ENCODE measurements at regions not wholly inside any gene's neighbourhood (a gene's known extent, or its start where the extent isn't known, plus 50 kb on each side); places are given as distances from the start of the nearest gene placed in this dataset.

DNA sequence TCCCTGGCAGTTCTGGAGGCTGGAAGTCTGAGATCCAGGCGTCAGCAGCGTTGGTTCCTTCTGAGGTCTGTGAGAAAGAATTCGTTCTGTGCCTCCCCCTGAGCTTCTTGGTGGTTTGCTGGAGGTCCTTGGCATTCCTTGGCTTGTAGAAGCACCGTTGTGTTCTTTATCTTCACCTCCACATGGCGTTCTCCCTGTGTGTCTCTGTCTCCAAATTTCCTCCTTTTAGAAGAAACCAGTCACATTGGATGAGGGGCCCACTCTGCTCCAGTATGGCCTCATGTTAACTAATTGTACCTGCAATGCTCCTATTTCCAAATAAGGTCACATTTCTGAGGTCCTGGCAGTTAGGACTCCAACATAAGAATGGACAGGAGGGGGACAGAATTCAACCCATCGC lies 73.0 kb upstream of the BACH2 start:
- DNase-seq (ENCODE audit: low spot score), result no peak
- Histone ChIP-seq H3K27ac (ENCODE audit: low read depth, low read length, poor library complexity, severe bottlenecking) (no peak overlapping the region), H3K4me3 (ENCODE audit: low read depth, low read length, poor library complexity, severe bottlenecking) (no peak overlapping the region), H3K9me3 (ENCODE audit: low read depth, low read length, poor library complexity, severe bottlenecking) (peaks cover 5% of the 10 kb centered on the region), H3K27me3 (replicated peaks; ENCODE audit: insufficient read depth, low read depth, low read length, poor library complexity) (no peaks in the 10 kb centered on the region), H3K36me3 (ENCODE audit: insufficient read depth, low read length, poor library complexity, severe bottlenecking) (no peaks in the 10 kb centered on the region), H3K4me1 (ENCODE audit: insufficient read depth, low read length, poor library complexity, severe bottlenecking) (peaks cover 7% of the 10 kb centered on the region)
- no TSS peak for BruUV-seq (replicated peaks)
- intact Hi-C loops (cut with micrococcal nuclease; ENCODE audit: unreplicated experiment), result no loop called here
- ChIA-PET CTCF (no interaction called here), POLR2A (ENCODE audit: low non-redundant PET) (no interaction called here)
- no peak for TF ChIP-seq EZH2 (IDR thresholded peaks at IDR 0.05; ENCODE audit: borderline replicate concordance, low read depth, low read length, poor library complexity, severe bottlenecking)
- TF ChIP-seq, protein P1, sequence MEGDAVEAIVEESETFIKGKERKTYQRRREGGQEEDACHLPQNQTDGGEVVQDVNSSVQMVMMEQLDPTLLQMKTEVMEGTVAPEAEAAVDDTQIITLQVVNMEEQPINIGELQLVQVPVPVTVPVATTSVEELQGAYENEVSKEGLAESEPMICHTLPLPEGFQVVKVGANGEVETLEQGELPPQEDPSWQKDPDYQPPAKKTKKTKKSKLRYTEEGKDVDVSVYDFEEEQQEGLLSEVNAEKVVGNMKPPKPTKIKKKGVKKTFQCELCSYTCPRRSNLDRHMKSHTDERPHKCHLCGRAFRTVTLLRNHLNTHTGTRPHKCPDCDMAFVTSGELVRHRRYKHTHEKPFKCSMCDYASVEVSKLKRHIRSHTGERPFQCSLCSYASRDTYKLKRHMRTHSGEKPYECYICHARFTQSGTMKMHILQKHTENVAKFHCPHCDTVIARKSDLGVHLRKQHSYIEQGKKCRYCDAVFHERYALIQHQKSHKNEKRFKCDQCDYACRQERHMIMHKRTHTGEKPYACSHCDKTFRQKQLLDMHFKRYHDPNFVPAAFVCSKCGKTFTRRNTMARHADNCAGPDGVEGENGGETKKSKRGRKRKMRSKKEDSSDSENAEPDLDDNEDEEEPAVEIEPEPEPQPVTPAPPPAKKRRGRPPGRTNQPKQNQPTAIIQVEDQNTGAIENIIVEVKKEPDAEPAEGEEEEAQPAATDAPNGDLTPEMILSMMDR (conservative IDR thresholded peaks at IDR 0.05; ENCODE audit: low read depth, low read length), result no peak

- Histone ChIP-seq H3K9me3 (ENCODE audit: low read depth, low read length, poor library complexity, severe bottlenecking) (peaks cover 5% of the 10 kb centered on the region), H3K4me1 (ENCODE audit: insufficient read depth, low read length, poor library complexity, severe bottlenecking) (peaks cover 7% of the 10 kb centered on the region), H3K36me3 (ENCODE audit: insufficient read depth, low read length, poor library complexity, severe bottlenecking) (no peaks in the 10 kb centered on the region), H3K27ac (ENCODE audit: low read depth, low read length, poor library complexity, severe bottlenecking) (no peak overlapping the region), H3K27me3 (replicated peaks; ENCODE audit: insufficient read depth, low read depth, low read length, poor library complexity) (no peaks in the 10 kb centered on the region), H3K4me3 (ENCODE audit: low read depth, low read length, poor library complexity, severe bottlenecking) (no peak overlapping the region)
- DNase-seq (ENCODE audit: low spot score), result peak; percentile 91
- ChIA-PET CTCF (no interaction called here), POLR2A (ENCODE audit: low non-redundant PET) (no interaction called here)
- intact Hi-C loops (cut with micrococcal nuclease; ENCODE audit: unreplicated experiment), result no loop called here
- TF ChIP-seq, protein P1 (conservative IDR thresholded peaks at IDR 0.05; ENCODE audit: low read depth, low read length), result no peak
- no peak for TF ChIP-seq EZH2 (IDR thresholded peaks at IDR 0.05; ENCODE audit: borderline replicate concordance, low read depth, low read length, poor library complexity, severe bottlenecking)
- BruUV-seq (replicated peaks), result no TSS peak
Measured at GRCh38 chr6:90369024-90369519, 72.4 kb upstream of the BACH2 start.

GRCh38 chr6:90368601-90369000 lies 72.0 kb upstream of the BACH2 start:
- no peak overlapping the region for H3K27ac ChIP-seq (ENCODE audit: low read depth, low read length, poor library complexity, severe bottlenecking)
- intact Hi-C loops (cut with micrococcal nuclease; ENCODE audit: unreplicated experiment), result no loop called here
- peaks cover 7% of the 10 kb centered on the region for H3K4me1 ChIP-seq (ENCODE audit: insufficient read depth, low read length, poor library complexity, severe bottlenecking)
- no TSS peak for BruUV-seq (replicated peaks)
- no peaks in the 10 kb centered on the region for H3K36me3 ChIP-seq (ENCODE audit: insufficient read depth, low read length, poor library complexity, severe bottlenecking)
- no peaks in the 10 kb centered on the region for H3K27me3 ChIP-seq (replicated peaks; ENCODE audit: insufficient read depth, low read depth, low read length, poor library complexity)
- peaks cover 5% of the 10 kb centered on the region for H3K9me3 ChIP-seq (ENCODE audit: low read depth, low read length, poor library complexity, severe bottlenecking)
- ChIA-PET CTCF (no interaction called here), POLR2A (ENCODE audit: low non-redundant PET) (no interaction called here)
- TF ChIP-seq, protein P1 (conservative IDR thresholded peaks at IDR 0.05; ENCODE audit: low read depth, low read length), result no peak
- no peak for TF ChIP-seq EZH2 (IDR thresholded peaks at IDR 0.05; ENCODE audit: borderline replicate concordance, low read depth, low read length, poor library complexity, severe bottlenecking)
- H3K4me3 ChIP-seq (ENCODE audit: low read depth, low read length, poor library complexity, severe bottlenecking), result no peak overlapping the region
- no peak for DNase-seq (ENCODE audit: low spot score)
